ENCODE measurements at regions not wholly inside any gene's neighbourhood (a gene's known extent, or its start where the extent isn't known, plus 50 kb on each side); places are given as distances from the start of the nearest gene placed in this dataset.

DNA sequence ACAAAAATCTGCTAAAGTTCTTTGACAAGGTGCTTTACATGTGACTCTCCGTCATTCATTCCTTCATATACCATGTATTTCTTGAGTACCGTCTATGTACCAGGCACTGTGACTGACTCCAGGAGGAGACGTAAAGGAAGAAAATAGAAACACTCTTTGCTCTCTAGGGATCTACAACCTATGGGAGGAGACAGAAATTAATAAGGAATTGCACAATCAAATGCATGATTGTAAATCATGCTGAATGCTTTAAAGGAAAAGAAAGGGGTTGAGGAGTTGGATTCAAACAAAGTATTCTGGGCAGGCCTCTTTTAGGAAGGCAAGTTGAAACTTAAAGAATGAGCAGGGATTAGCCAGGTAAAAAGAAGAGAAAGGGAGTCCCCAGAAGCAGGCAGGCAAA is 239.1 kb upstream of the FGGY start:
- DNase-seq = no peak
- Mint-ChIP-seq H3K36me3 (ENCODE audit: insufficient read depth in 2 of 2) (no peaks in the 10 kb centered on the region), H3K9me3 (peaks cover 2% of the 10 kb centered on the region in 2 donors), H3K4me3 (no peak overlapping the region), H3K27me3 (ENCODE audit: low read depth) (no peaks in the 10 kb centered on the region), H3K4me1 (ENCODE audit: low read depth) (peaks cover 17% of the 10 kb centered on the region), H3K27ac (no peak overlapping the region)
- ATAC-seq (replicated peaks in 1 of 2) = no peak

DNA sequence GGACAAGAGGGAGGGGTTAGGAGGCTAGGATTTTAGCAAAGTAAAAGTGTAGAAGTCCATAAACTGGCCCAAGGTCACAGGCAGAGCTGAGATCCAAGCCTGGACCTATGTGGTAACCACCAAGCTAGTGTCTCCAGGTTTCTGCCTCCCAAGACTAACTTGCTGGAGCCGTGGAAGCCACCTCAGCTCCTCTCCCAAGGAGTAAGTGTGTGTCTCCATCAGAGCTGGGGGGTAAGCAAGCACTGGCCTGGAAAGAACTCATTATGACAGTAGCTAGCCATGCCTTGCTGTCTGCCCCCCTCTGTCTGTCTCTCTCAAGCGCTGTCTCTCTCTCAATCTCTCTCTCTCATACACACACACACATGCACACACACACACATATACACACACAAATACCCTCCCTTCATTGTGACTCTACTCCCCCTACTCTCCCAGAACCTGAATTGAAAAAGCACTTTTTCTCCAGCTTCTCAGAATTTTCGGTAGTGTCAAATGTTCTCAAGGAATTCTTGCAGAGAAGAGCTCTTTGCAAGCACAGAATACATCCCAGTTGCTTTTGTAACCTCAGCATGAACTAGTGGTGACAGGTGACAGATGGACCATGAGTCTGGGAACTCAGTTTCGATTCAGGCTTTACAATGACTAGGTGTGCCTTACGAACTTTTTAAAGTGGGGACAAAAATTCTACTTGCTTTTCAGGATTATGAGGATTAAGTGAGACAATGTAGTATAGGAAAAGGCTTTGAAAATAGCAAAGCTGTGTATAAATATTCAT is 238.0 kb upstream of the FGGY start:
- ATAC-seq (replicated peaks in 1 of 2) = no peak
- peaks cover 27% of the 10 kb centered on the region for H3K4me1 Mint-ChIP-seq (ENCODE audit: low read depth)
- H3K36me3 Mint-ChIP-seq (ENCODE audit: insufficient read depth in 2 of 2) = no peaks in the 10 kb centered on the region
- no peak overlapping the region for H3K27ac Mint-ChIP-seq
- no peak overlapping the region for H3K4me3 Mint-ChIP-seq
- H3K27me3 Mint-ChIP-seq (ENCODE audit: low read depth) = no peaks in the 10 kb centered on the region
- peaks cover 2% of the 10 kb centered on the region in 2 donors for H3K9me3 Mint-ChIP-seq
- no peak for DNase-seq

DNA sequence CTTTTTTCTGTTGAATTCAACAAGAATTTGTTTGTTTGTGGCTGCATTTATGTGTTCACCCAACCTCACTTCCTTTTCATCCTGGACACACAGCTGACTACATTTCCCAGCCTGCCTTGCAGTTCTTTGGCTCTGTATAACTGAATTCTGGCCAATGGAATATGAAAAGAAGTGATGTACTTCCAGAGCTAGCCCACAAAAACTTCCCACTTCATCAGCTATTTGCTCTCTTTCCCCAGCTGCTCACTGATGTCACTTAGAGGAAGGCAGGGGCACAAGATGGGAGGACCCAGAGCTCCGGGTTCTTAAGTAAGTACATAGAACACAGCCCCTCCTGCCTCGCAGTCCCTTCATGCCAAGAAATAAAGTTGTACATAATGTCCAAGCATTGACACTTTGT is 235.0 kb upstream of the FGGY start:
- ATAC-seq (replicated peaks in 1 of 2) (no peak), DNase-seq (no peak)
- H3K9me3 Mint-ChIP-seq = peaks cover 0 to 2% of the 10 kb centered on the region in 2 donors
- peaks cover 33% of the 10 kb centered on the region for H3K4me1 Mint-ChIP-seq (ENCODE audit: low read depth)
- H3K27ac Mint-ChIP-seq = no peak overlapping the region
- H3K4me3 Mint-ChIP-seq = no peak overlapping the region
- no peaks in the 10 kb centered on the region for H3K27me3 Mint-ChIP-seq (ENCODE audit: low read depth)
- no peaks in the 10 kb centered on the region for H3K36me3 Mint-ChIP-seq (ENCODE audit: insufficient read depth in 2 of 2)

DNA sequence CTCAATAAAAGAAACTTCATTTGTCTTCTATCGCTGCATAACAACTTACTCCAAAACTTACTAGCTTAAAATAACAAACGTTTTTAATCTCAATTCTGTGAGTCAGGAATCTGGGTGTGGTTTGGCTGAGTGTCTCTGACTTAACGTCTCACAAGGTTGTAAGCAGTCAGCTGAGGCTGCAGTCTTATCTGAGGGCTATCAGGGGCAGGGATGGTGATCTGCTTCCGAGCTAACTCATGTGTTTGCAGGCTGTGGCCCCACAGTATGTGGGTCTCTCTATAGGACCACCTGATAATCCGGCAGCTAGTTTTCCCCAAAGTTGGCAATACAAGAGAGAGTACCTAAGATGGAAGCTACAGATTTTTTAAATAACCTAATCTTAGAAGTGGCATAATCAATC is 234.2 kb upstream of the FGGY start:
- ATAC-seq (replicated peaks in 1 of 2) (peak in 1 of 2 donors; percentile 55), DNase-seq (no peak)
- Mint-ChIP-seq H3K27ac (peak overlapping the region; percentile 90), H3K4me3 (peak overlapping the region in 1 of 2 donors; percentile 7), H3K9me3 (peaks cover 0 to 2% of the 10 kb centered on the region in 2 donors), H3K4me1 (ENCODE audit: low read depth) (peaks cover 33% of the 10 kb centered on the region), H3K27me3 (ENCODE audit: low read depth) (no peaks in the 10 kb centered on the region), H3K36me3 (ENCODE audit: insufficient read depth in 2 of 2) (no peaks in the 10 kb centered on the region)

DNA sequence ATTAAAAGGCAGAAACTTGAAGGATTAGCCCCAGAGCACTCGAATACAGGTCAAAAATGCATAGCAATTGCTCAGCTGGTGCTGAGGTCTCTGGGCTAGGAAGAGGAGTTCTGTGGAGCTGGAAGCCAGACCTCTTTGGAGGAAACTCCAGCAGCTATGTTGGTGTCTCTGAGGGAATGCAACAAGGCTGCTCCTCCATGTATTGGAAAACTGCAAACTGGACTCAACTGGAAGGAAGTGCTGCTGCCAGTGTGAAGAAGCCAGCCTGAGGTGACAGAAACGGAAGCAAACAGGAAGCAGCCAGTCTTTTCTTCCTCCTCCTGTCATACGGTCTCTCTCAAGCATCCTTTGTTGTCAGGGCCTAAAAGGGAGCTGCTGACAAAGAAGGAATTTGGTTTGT is 233.4 kb upstream of the FGGY start:
- Mint-ChIP-seq H3K4me1 (ENCODE audit: low read depth) (peaks cover 33% of the 10 kb centered on the region), H3K9me3 (peaks cover 0 to 2% of the 10 kb centered on the region in 2 donors), H3K27me3 (ENCODE audit: low read depth) (no peaks in the 10 kb centered on the region), H3K36me3 (ENCODE audit: insufficient read depth in 2 of 2) (no peaks in the 10 kb centered on the region), H3K27ac (peak overlapping the region; percentile 90), H3K4me3 (peak overlapping the region; percentile 74 to 76)
- DNase-seq (no peak), ATAC-seq (replicated peaks in 1 of 2) (peak in 1 of 2 donors; percentile 51)

DNA sequence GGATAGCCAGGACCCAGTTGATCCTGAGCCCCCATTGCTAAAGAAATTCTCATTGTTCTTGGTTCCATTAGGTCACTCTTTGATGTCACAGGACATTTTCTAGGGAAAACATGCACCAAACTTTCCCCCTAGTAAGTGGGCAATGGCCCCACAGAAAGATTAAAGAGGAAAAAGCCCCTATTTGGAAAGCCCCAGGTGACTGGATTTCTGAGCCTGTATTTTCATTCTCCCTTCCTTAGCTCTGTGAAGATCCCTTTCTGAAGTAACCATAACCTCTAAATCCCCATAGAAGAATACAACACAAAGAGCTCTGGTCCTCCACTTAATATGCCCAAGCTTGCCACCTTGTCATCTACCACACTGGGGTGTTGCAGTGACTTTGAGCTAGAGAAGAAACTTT is 232.3 kb upstream of the FGGY start:
- Mint-ChIP-seq H3K27ac (peak overlapping the region; percentile 38), H3K27me3 (ENCODE audit: low read depth) (no peaks in the 10 kb centered on the region)

DNA sequence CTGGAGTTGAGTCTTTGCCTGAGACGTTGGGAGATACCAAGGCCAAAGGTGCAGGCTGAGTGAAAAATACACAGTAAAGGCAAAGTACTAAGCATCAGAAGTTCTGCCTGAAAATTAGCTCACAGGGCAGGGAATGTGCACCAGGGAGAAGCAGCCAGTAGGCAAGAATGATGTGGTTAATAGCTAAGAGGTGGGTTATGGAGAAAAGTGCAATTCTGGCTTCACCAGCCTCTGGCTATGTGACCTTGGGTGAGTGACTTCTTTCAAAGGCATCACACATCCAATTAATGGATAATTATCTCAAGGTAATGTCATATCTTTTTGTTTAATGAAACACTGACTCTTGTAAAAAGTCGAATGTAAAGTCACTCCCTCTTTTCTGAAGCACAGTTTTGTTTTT is 230.7 kb upstream of the FGGY start:
- DNase-seq = no peak
- ATAC-seq (replicated peaks in 1 of 2) = no peak
- Mint-ChIP-seq H3K27ac (no peak overlapping the region), H3K27me3 (ENCODE audit: low read depth) (no peaks in the 10 kb centered on the region), H3K4me3 (no peak overlapping the region), H3K36me3 (ENCODE audit: insufficient read depth in 2 of 2) (no peaks in the 10 kb centered on the region), H3K4me1 (ENCODE audit: low read depth) (peaks cover 44% of the 10 kb centered on the region), H3K9me3 (no peaks in the 10 kb centered on the region)

More for the DNA sequence above, 232.3 kb upstream of the FGGY start:
- Mint-ChIP-seq H3K4me1 (ENCODE audit: low read depth) (peaks cover 33% of the 10 kb centered on the region), H3K9me3 (peaks cover 0 to 2% of the 10 kb centered on the region in 2 donors), H3K4me3 (peak overlapping the region in 1 of 2 donors; percentile 24), H3K36me3 (ENCODE audit: insufficient read depth in 2 of 2) (no peaks in the 10 kb centered on the region)
- no peak for ATAC-seq (replicated peaks in 1 of 2)
- DNase-seq = no peak

DNA sequence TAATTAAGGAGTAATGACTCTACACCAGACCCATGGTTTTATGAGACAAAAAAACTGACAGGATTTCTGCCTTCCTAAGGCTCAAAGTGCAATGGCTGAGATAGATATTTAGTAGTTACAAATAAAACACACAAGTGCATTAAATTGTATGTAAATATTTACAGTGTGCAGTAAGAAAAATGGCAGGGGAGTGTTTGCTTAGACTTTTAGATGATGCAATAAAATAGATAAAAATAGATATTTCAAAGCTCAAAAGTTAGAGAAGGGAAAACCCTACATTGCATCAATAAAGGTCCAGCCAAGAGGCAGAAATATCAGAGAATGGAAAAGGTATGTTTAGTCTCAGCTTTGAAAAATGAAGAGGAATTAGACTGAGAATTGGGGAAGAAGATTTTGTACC is 226.3 kb upstream of the FGGY start:
- peak overlapping the region; percentile 68 to 85 for H3K4me3 Mint-ChIP-seq
- H3K36me3 Mint-ChIP-seq (ENCODE audit: insufficient read depth in 2 of 2) = no peaks in the 10 kb centered on the region
- peak overlapping the region; percentile 97 for H3K27ac Mint-ChIP-seq

DNA sequence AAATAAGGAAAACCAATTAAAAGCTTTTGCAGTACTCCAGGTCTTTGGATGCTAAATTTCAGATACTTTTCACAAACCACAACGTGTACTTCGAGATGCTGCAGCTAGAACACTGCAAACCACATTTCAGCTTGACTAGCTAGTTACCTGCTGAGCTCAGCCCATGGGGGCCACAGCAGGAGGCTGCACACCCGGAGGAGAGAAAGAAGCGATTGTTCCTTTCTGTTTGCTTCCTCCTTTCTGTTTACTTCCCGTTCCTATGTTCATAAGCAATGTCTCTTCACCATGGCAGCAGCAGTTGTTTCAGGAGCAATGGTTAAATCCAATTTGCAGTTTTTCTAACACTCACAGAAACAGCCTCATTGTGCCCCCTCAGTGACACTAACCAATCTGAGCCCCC is 225.6 kb upstream of the FGGY start:
- peaks cover 2 to 5% of the 10 kb centered on the region in 2 donors for H3K9me3 Mint-ChIP-seq
- H3K27me3 Mint-ChIP-seq (ENCODE audit: low read depth) = no peaks in the 10 kb centered on the region
- peaks cover 27% of the 10 kb centered on the region for H3K4me1 Mint-ChIP-seq (ENCODE audit: low read depth)
- H3K4me3 Mint-ChIP-seq = peak overlapping the region; percentile 68 to 85
- H3K27ac Mint-ChIP-seq = peak overlapping the region; percentile 97
- ATAC-seq (replicated peaks in 1 of 2) (peak; percentile 50 to 54), DNase-seq (peak in 1 of 2 donors; percentile 12)
- H3K36me3 Mint-ChIP-seq (ENCODE audit: insufficient read depth in 2 of 2) = no peaks in the 10 kb centered on the region

More for the DNA sequence above, 226.3 kb upstream of the FGGY start:
- H3K27me3 Mint-ChIP-seq (ENCODE audit: low read depth) = no peaks in the 10 kb centered on the region
- peaks cover 2 to 5% of the 10 kb centered on the region in 2 donors for H3K9me3 Mint-ChIP-seq
- ATAC-seq (replicated peaks in 1 of 2) (no peak), DNase-seq (no peak)
- peaks cover 27% of the 10 kb centered on the region for H3K4me1 Mint-ChIP-seq (ENCODE audit: low read depth)

DNA sequence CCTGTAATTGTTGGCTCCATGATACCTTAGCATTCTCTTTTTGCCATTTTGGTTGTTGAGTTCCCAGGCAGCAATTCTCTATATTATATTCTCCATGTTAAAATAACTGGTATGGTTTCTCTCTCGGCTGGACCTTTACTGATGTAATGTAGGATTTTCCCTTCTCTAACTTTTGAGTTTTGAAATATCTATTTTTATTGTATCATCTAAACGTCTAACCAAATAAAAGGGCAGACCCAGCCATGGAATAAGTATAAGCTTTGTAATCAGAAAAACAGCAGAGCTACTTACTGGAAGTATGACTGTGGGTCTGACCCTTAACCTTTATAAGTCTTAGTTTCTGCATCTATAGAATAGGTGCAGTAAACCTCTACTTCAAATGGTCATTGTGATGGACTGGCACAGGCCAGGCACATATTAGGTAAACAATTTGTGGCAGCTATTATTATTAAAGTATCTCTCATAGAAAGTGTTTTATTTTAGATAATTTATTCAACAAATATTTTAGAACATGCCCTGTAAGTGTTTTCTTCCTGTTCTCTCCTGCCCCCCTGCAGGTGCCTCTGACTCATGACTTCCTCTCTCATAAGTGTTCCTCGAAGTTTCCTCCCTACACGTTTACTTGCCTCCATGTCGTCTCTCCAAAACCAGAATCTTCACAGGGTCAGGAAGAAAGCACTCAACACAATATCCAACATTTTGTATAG is 224.9 kb upstream of the FGGY start:
- Mint-ChIP-seq H3K27ac (peak overlapping the region; percentile 97), H3K4me3 (peak overlapping the region; percentile 68 to 85), H3K27me3 (ENCODE audit: low read depth) (no peaks in the 10 kb centered on the region), H3K36me3 (ENCODE audit: insufficient read depth in 2 of 2) (no peaks in the 10 kb centered on the region), H3K4me1 (ENCODE audit: low read depth) (peaks cover 27% of the 10 kb centered on the region), H3K9me3 (peaks cover 2 to 5% of the 10 kb centered on the region in 2 donors)
- DNase-seq (no peak), ATAC-seq (replicated peaks in 1 of 2) (peak; percentile 45 to 71)

DNA sequence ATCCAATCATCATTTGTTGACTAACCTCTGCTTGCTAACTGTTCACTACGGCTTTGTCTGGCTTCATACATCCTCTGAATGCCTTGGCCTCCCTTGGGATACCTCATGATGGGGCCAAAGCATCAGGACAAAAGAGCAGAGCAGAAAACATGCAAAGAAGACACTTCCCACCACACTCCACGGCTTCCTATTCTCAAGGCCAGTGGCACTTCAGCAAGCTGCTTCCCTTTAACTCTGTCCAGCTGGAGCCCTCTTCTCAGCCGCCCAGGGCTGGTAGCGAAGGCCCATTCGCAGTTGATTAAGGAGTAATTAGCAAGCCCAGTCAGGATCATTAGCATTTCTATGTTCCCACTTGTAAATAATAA is 224.3 kb upstream of the FGGY start:
- ATAC-seq (replicated peaks in 1 of 2) = no peak
- peak overlapping the region; percentile 53 to 72 for H3K4me3 Mint-ChIP-seq
- H3K36me3 Mint-ChIP-seq (ENCODE audit: insufficient read depth in 2 of 2) = no peaks in the 10 kb centered on the region

DNA sequence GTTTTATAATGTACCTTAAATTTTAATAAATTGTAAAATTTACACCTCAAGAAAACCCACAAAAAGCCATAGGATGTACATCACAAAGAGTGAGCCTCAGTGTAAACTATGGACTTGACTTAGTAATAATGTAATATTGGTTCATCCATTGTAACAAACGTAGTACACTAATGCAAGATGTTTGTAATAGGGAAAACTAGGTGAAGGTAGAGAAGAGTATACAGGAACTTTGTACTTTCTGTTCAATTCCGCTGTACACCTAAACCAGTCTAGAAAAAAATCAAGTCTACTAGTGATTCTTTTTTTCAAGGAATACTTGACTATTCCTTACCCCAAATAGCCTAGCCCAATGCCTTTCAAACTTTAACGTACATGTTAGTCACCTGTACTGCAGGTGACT is 222.3 kb upstream of the FGGY start:
- H3K4me3 Mint-ChIP-seq = no peak overlapping the region
- DNase-seq (no peak), ATAC-seq (replicated peaks in 1 of 2) (no peak)
- H3K36me3 Mint-ChIP-seq (ENCODE audit: insufficient read depth in 2 of 2) = no peaks in the 10 kb centered on the region
- peaks cover 35% of the 10 kb centered on the region for H3K4me1 Mint-ChIP-seq (ENCODE audit: low read depth)
- no peak overlapping the region for H3K27ac Mint-ChIP-seq
- H3K27me3 Mint-ChIP-seq (ENCODE audit: low read depth) = no peaks in the 10 kb centered on the region
- peaks cover 2 to 5% of the 10 kb centered on the region in 2 donors for H3K9me3 Mint-ChIP-seq

More for the DNA sequence above, 224.3 kb upstream of the FGGY start:
- H3K9me3 Mint-ChIP-seq = peaks cover 2 to 5% of the 10 kb centered on the region in 2 donors
- peak overlapping the region; percentile 94 for H3K27ac Mint-ChIP-seq
- peaks cover 27% of the 10 kb centered on the region for H3K4me1 Mint-ChIP-seq (ENCODE audit: low read depth)
- H3K27me3 Mint-ChIP-seq (ENCODE audit: low read depth) = no peaks in the 10 kb centered on the region
- no peak for DNase-seq

DNA sequence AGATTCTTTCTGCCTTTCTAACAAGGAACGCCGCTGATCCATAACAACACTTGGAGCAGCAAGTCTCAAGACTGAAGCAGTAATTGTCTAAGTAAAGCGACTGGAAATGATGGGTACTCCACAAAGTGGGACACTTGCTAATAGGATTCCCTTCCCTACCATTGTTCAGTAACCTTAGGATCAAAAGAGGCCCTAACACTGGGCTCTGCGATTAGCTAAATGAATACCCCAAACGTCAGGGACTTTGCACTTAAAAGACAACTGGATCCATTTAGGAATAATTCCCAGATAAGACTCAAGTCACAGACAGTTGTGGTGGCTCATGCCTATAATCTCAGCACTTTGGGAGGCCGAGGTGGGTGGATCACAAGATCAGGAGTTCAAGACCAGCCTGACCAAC is 221.9 kb upstream of the FGGY start:
- H3K4me1 Mint-ChIP-seq (ENCODE audit: low read depth) = peaks cover 39% of the 10 kb centered on the region
- no peaks in the 10 kb centered on the region for H3K36me3 Mint-ChIP-seq (ENCODE audit: insufficient read depth in 2 of 2)
- H3K27ac Mint-ChIP-seq = no peak overlapping the region
- H3K4me3 Mint-ChIP-seq = no peak overlapping the region
- no peaks in the 10 kb centered on the region for H3K27me3 Mint-ChIP-seq (ENCODE audit: low read depth)
- H3K9me3 Mint-ChIP-seq = peaks cover 2 to 5% of the 10 kb centered on the region in 2 donors
- no peak for DNase-seq
- no peak for ATAC-seq (replicated peaks in 1 of 2)
